ENCODE measurements at regions not wholly inside any gene's neighbourhood (a gene's known extent, or its start where the extent isn't known, plus 50 kb on each side); places are given as distances from the start of the nearest gene placed in this dataset.
"Not testable (repeated sequence)": the region's sequence is repeated elsewhere in the genome, so short reads cannot be mapped to it uniquely, and the experiment has no call there.

DNA sequence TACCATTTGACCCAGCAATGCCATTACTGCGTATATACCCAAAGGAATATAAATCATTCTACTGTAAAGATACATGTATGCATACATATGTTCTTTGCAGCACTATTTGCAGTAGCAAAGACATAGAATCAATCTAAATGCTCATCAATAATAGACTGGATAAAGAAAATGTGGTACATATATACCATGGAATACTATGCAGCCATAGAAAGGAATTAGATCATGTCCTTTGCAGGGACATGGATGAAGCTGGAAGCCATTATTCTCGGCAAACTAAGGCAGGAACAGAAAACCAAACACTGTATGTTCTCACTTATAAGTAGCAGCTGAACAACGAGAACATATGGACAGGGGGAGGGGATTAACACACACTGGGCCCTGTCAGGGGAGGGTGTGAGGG, 54.8 kb upstream of the ZNF30 start:
- intact Hi-C loops (cut with micrococcal nuclease); ATAC-seq; H3K4me3 Mint-ChIP-seq; H3K4me1 ChIP-seq (ENCODE audit: control insufficient read depth, insufficient read depth, low read length); H3K27me3 Mint-ChIP-seq (ENCODE audit: low read depth in 2 of 2); H3K36me3 ChIP-seq (ENCODE audit: control insufficient read depth, insufficient read depth, low read length); H3K27me3 ChIP-seq (ENCODE audit: control insufficient read depth, insufficient read depth, low read length); H3K4me3 ChIP-seq (ENCODE audit: low read length); H3K9me3 Mint-ChIP-seq; H3K27ac Mint-ChIP-seq; H3K36me3 Mint-ChIP-seq; H3K4me1 Mint-ChIP-seq; H3K9me3 ChIP-seq (ENCODE audit: control insufficient read depth, insufficient read depth, low read length); H3K27ac ChIP-seq (ENCODE audit: low read length); DNase-seq: not testable (repeated sequence)
- 77% methylated on average over 2 of the region's 3 CpGs for WGBS (ENCODE audit: insufficient coverage)

DNA sequence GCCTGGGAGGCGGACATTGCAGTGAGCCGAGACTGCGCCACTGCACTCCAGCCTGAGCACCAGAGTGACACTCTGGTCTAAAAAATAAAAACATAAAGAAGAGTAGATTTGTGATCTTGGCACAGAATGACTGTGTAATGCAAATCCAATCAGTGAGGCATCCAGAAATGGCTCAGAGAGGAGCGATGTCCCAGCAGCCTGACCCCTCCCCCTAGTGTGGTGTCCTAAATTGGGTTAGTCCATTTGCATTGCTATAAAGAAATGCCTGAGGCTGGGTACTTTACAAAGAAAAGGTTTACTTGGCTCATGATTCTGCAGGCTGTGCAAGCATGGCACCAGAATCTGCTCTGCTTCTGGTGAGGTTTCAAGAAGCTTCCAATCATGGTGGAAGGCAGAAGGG, 59.1 kb upstream of the ZNF30 start:
- no peak overlapping the region for H3K4me3 ChIP-seq (ENCODE audit: low read length)
- no peaks in the 10 kb centered on the region for H3K9me3 Mint-ChIP-seq
- H3K36me3 Mint-ChIP-seq, result no peaks in the 10 kb centered on the region
- no peak overlapping the region for H3K27ac Mint-ChIP-seq
- H3K27me3 ChIP-seq (ENCODE audit: control insufficient read depth, insufficient read depth, low read length), result no peaks in the 10 kb centered on the region
- H3K4me1 ChIP-seq (ENCODE audit: control insufficient read depth, insufficient read depth, low read length), result no peaks in the 10 kb centered on the region
- H3K27me3 Mint-ChIP-seq (ENCODE audit: low read depth in 2 of 2), result peaks cover 0 to 2% of the 10 kb centered on the region in 2 donors
- DNase-seq (no peak), ATAC-seq (no peak)
- TF ChIP-seq, protein P1, sequence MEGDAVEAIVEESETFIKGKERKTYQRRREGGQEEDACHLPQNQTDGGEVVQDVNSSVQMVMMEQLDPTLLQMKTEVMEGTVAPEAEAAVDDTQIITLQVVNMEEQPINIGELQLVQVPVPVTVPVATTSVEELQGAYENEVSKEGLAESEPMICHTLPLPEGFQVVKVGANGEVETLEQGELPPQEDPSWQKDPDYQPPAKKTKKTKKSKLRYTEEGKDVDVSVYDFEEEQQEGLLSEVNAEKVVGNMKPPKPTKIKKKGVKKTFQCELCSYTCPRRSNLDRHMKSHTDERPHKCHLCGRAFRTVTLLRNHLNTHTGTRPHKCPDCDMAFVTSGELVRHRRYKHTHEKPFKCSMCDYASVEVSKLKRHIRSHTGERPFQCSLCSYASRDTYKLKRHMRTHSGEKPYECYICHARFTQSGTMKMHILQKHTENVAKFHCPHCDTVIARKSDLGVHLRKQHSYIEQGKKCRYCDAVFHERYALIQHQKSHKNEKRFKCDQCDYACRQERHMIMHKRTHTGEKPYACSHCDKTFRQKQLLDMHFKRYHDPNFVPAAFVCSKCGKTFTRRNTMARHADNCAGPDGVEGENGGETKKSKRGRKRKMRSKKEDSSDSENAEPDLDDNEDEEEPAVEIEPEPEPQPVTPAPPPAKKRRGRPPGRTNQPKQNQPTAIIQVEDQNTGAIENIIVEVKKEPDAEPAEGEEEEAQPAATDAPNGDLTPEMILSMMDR (IDR thresholded peaks at IDR 0.05), result no peak
- intact Hi-C loops (cut with micrococcal nuclease), result no loop called here
- no peak overlapping the region for H3K4me3 Mint-ChIP-seq
- WGBS (ENCODE audit: insufficient coverage), result 90% methylated on average over 4 of the region's 4 CpGs
- no peaks in the 10 kb centered on the region for H3K36me3 ChIP-seq (ENCODE audit: control insufficient read depth, insufficient read depth, low read length)
- H3K9me3 ChIP-seq (ENCODE audit: control insufficient read depth, insufficient read depth, low read length), result no peaks in the 10 kb centered on the region
- no peaks in the 10 kb centered on the region for H3K4me1 Mint-ChIP-seq
- H3K27ac ChIP-seq (ENCODE audit: low read length), result no peak overlapping the region

DNA sequence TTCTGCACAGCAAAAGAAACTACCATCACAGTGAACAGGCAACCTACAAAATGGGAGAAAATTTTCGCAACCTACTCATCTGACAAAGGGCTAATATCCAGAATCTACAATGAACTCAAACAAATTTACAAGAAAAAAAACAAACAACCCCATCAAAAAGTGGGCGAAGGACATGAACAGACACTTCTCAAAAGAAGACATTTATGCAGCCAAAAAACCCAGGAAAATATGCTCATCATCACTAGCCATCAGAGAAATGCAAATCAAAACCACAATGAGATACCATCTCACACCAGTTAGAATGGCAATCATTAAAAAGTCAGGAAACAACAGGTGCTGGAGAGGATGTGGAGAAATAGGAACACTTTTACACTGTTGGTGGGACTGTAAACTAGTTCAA, 61.5 kb upstream of the ZNF30 start:
- H3K36me3 ChIP-seq (ENCODE audit: control insufficient read depth, insufficient read depth, low read length); H3K27ac ChIP-seq (ENCODE audit: low read length); H3K9me3 ChIP-seq (ENCODE audit: control insufficient read depth, insufficient read depth, low read length); H3K4me1 Mint-ChIP-seq; H3K27me3 ChIP-seq (ENCODE audit: control insufficient read depth, insufficient read depth, low read length); H3K27me3 Mint-ChIP-seq (ENCODE audit: low read depth in 2 of 2); DNase-seq; H3K4me1 ChIP-seq (ENCODE audit: control insufficient read depth, insufficient read depth, low read length); intact Hi-C loops (cut with micrococcal nuclease); ATAC-seq; H3K4me3 Mint-ChIP-seq; H3K4me3 ChIP-seq (ENCODE audit: low read length); H3K36me3 Mint-ChIP-seq; H3K27ac Mint-ChIP-seq; H3K9me3 Mint-ChIP-seq: not testable (repeated sequence)
- no CpG with 5 or more reads among the region's 2 CpGs for WGBS (ENCODE audit: insufficient coverage)

DNA sequence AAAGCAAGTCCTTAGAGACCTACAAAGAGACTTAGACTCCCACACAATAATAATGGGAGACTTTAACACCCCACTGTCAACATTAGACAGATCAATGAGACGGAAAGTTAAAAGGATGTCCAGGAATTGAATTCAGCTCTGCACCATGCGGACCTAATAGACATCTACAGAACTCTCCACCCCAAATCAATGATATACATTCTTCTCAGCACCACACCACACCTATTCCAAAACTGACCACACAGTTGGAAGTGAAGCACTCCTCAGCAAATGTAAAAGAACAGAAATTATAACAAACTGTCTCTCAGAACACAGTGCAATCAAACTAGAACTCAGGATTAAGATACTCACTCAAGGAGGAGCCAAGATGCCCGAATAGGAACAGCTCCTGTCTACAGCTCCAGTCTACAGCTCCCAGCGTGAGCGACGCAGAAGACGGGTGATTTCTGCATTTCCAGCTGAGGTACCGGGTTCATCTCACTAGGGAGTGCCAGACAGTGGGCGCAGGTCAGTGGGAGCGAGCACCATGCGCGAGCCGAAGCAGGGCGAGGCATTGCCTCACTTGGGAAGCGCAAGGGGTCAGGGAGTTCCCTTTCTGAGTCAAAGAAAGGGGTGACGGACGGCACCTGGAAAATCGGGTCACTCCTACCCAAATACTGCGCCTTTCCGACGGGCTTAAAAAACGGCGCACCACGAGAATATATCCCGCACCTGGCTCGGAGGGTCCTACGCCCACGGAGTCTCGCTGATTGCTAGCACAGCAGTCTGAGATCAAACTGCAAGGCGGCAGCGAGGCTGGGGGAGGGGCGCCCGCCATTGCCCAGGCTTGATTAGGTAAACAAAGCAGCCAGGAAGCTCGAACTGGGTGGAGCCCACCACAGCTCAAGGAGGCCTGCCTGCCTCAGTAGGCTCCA, 66.6 kb upstream of the ZNF30 start:
- H3K36me3 Mint-ChIP-seq; H3K9me3 ChIP-seq (ENCODE audit: control insufficient read depth, insufficient read depth, low read length); H3K36me3 ChIP-seq (ENCODE audit: control insufficient read depth, insufficient read depth, low read length); H3K27me3 ChIP-seq (ENCODE audit: control insufficient read depth, insufficient read depth, low read length); H3K27me3 Mint-ChIP-seq (ENCODE audit: low read depth in 2 of 2); intact Hi-C loops (cut with micrococcal nuclease); H3K4me1 ChIP-seq (ENCODE audit: control insufficient read depth, insufficient read depth, low read length); H3K9me3 Mint-ChIP-seq: not testable (repeated sequence)
- WGBS (ENCODE audit: insufficient coverage), result 16% methylated on average over 16 of the region's 34 CpGs
- peak overlapping the region; percentile 98 for H3K4me3 Mint-ChIP-seq
- DNase-seq, result peak; percentile 14 to 19
- Histone ChIP-seq H3K27ac (ENCODE audit: low read length) (peak overlapping the region; percentile 47), H3K4me3 (ENCODE audit: low read length) (peak overlapping the region; percentile 39)
- peaks cover 38 to 44% of the 10 kb centered on the region in 2 donors for H3K4me1 Mint-ChIP-seq
- peak overlapping the region; percentile 89 to 96 for H3K27ac Mint-ChIP-seq
- ATAC-seq, result peak in 2 of 3 donors; percentile 35 to 42

DNA sequence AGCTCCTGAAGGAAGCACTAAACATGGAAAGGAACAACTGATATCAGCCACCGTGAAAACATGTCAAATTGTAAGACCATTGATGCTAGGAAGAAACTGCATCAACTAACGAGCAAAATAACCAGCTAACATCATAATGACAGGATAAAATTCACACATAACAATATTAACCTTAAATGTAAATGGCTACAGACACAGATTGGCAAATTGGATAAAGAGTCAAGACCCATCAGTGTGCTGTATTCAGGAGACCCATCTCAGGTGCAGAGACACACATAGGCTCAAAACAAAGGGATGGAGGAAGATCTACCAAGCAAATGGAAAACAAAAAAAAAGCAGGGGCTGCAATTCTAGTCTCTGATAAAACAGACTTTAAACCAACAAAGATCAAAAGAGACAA, 67.4 kb upstream of the ZNF30 start:
- H3K9me3 Mint-ChIP-seq; H3K4me3 ChIP-seq (ENCODE audit: low read length); H3K9me3 ChIP-seq (ENCODE audit: control insufficient read depth, insufficient read depth, low read length); H3K36me3 ChIP-seq (ENCODE audit: control insufficient read depth, insufficient read depth, low read length); H3K27me3 Mint-ChIP-seq (ENCODE audit: low read depth in 2 of 2); H3K36me3 Mint-ChIP-seq; DNase-seq; H3K27ac ChIP-seq (ENCODE audit: low read length); H3K4me1 ChIP-seq (ENCODE audit: control insufficient read depth, insufficient read depth, low read length); intact Hi-C loops (cut with micrococcal nuclease); H3K27me3 ChIP-seq (ENCODE audit: control insufficient read depth, insufficient read depth, low read length); ATAC-seq: not testable (repeated sequence)
- peak overlapping the region; percentile 98 for H3K4me3 Mint-ChIP-seq
- peak overlapping the region; percentile 89 to 96 for H3K27ac Mint-ChIP-seq
- WGBS (ENCODE audit: insufficient coverage), result 100% methylated on average over 1 of the region's 2 CpGs
- H3K4me1 Mint-ChIP-seq, result peaks cover 39 to 44% of the 10 kb centered on the region in 2 donors

Data from natural killer cell (primary cell).